ENCODE measurements at regions not wholly inside any gene's neighbourhood (a gene's known extent, or its start where the extent isn't known, plus 50 kb on each side); places are given as distances from the start of the nearest gene placed in this dataset.

GRCh38 chr15:35827911-35828310 lies 281.9 kb upstream of the DPH6 start:
- no peaks in the 10 kb centered on the region for H3K36me3 ChIP-seq (ENCODE audit: low read depth)
- H3K27ac ChIP-seq (ENCODE audit: poor library complexity, severe bottlenecking), result no peak overlapping the region
- ATAC-seq (ENCODE audit: low read depth) (no peak), DNase-seq (ENCODE audit: low spot score) (no peak)
- no peaks in the 10 kb centered on the region for H3K9me3 ChIP-seq (ENCODE audit: severe bottlenecking)
- no peaks in the 10 kb centered on the region for H3K4me1 ChIP-seq (ENCODE audit: insufficient read depth, poor library complexity, severe bottlenecking)
- H3K27me3 ChIP-seq (ENCODE audit: insufficient read depth, poor library complexity, severe bottlenecking), result peaks cover 4% of the 10 kb centered on the region
- H3K4me3 ChIP-seq (ENCODE audit: severe bottlenecking), result no peak overlapping the region
- TF ChIP-seq CTCF (IDR thresholded peaks at IDR 0.05; ENCODE audit: poor library complexity, severe bottlenecking), result no peak

GRCh38 chr15:35833581-35833980 lies 287.6 kb upstream of the DPH6 start:
- DNase-seq (ENCODE audit: low spot score), result no peak
- no peak for TF ChIP-seq CTCF (IDR thresholded peaks at IDR 0.05; ENCODE audit: poor library complexity, severe bottlenecking)
- Histone ChIP-seq H3K4me3 (ENCODE audit: severe bottlenecking) (no peak overlapping the region), H3K4me1 (ENCODE audit: insufficient read depth, poor library complexity, severe bottlenecking) (no peaks in the 10 kb centered on the region), H3K27me3 (ENCODE audit: insufficient read depth, poor library complexity, severe bottlenecking) (peaks cover 2% of the 10 kb centered on the region), H3K36me3 (ENCODE audit: low read depth) (no peaks in the 10 kb centered on the region), H3K9me3 (ENCODE audit: severe bottlenecking) (no peaks in the 10 kb centered on the region), H3K27ac (ENCODE audit: poor library complexity, severe bottlenecking) (no peak overlapping the region)
- ATAC-seq (ENCODE audit: low read depth), result no peak

- no peaks in the 10 kb centered on the region for H3K9me3 ChIP-seq (ENCODE audit: severe bottlenecking)
- TF ChIP-seq CTCF (IDR thresholded peaks at IDR 0.05; ENCODE audit: poor library complexity, severe bottlenecking), result no peak
- no peaks in the 10 kb centered on the region for H3K4me1 ChIP-seq (ENCODE audit: insufficient read depth, poor library complexity, severe bottlenecking)
- H3K27ac ChIP-seq (ENCODE audit: poor library complexity, severe bottlenecking), result no peak overlapping the region
- H3K27me3 ChIP-seq (ENCODE audit: insufficient read depth, poor library complexity, severe bottlenecking), result peaks cover 2% of the 10 kb centered on the region
- no peaks in the 10 kb centered on the region for H3K36me3 ChIP-seq (ENCODE audit: low read depth)
- ATAC-seq (ENCODE audit: low read depth) (no peak), DNase-seq (ENCODE audit: low spot score) (no peak)
- H3K4me3 ChIP-seq (ENCODE audit: severe bottlenecking), result no peak overlapping the region
These were observed 288.4 kb upstream of the DPH6 start for GRCh38 chr15:35834216-35834830.

- Histone ChIP-seq H3K4me3 (ENCODE audit: severe bottlenecking) (no peak overlapping the region), H3K27ac (ENCODE audit: poor library complexity, severe bottlenecking) (no peak overlapping the region), H3K36me3 (ENCODE audit: low read depth) (no peaks in the 10 kb centered on the region), H3K27me3 (ENCODE audit: insufficient read depth, poor library complexity, severe bottlenecking) (peaks cover 7% of the 10 kb centered on the region), H3K9me3 (ENCODE audit: severe bottlenecking) (no peaks in the 10 kb centered on the region), H3K4me1 (ENCODE audit: insufficient read depth, poor library complexity, severe bottlenecking) (no peaks in the 10 kb centered on the region)
- ATAC-seq (ENCODE audit: low read depth), result no peak
- DNase-seq (ENCODE audit: low spot score), result no peak
- TF ChIP-seq CTCF (IDR thresholded peaks at IDR 0.05; ENCODE audit: poor library complexity, severe bottlenecking), result no peak
These were observed 288.9 kb upstream of the DPH6 start for GRCh38 chr15:35834866-35835265.

- no peak for ATAC-seq (ENCODE audit: low read depth)
- H3K9me3 ChIP-seq (ENCODE audit: severe bottlenecking), result no peaks in the 10 kb centered on the region
- no peak for TF ChIP-seq CTCF (IDR thresholded peaks at IDR 0.05; ENCODE audit: poor library complexity, severe bottlenecking)
- H3K27ac ChIP-seq (ENCODE audit: poor library complexity, severe bottlenecking), result no peak overlapping the region
- no peaks in the 10 kb centered on the region for H3K36me3 ChIP-seq (ENCODE audit: low read depth)
- H3K4me1 ChIP-seq (ENCODE audit: insufficient read depth, poor library complexity, severe bottlenecking), result no peaks in the 10 kb centered on the region
- H3K27me3 ChIP-seq (ENCODE audit: insufficient read depth, poor library complexity, severe bottlenecking), result peaks cover 10% of the 10 kb centered on the region
- no peak overlapping the region for H3K4me3 ChIP-seq (ENCODE audit: severe bottlenecking)
- DNase-seq (ENCODE audit: low spot score), result no peak
These were observed 292.6 kb upstream of the DPH6 start for GRCh38 chr15:35838424-35839111.
